HG02973 (cell line): ENCODE measurements at regions not wholly inside any gene's neighbourhood (a gene's known extent, or its start where the extent isn't known, plus 50 kb on each side); places are given as distances from the start of the nearest gene placed in this dataset.

ENCODE experiments used
- ATAC-seq: cut with Tn5 transposase; IDR thresholded peaks from one replicate; pipeline ENCODE4 v1.9.1; 2021; ENCODE audit warnings: moderate library complexity; ENCODE audit not compliant: unreplicated experiment

- ATAC-seq = no peak
These were observed 62.5 kb upstream of the PALS2 start for GRCh38 chr7:24510759-24511158.

GRCh38 chr7:24517166-24517565 lies 56.1 kb upstream of the PALS2 start:
- ATAC-seq = no peak

GRCh38 chr7:24521917-24522623 lies 51.2 kb upstream of the PALS2 start:
- no peak for ATAC-seq
